Right lobe of liver (tissue), 6 donors: ENCODE measurements at regions not wholly inside any gene's neighbourhood (a gene's known extent, or its start where the extent isn't known, plus 50 kb on each side); places are given as distances from the start of the nearest gene placed in this dataset.
A peak's percentile ranks its signal among the peaks of the same experiment; 100 is the strongest.

Source experiments
- ATAC-seq, 4 donors: fragments of 200-7000 bp; cut with Tn5 transposase; one replicate each; pipeline ENCODE4 v1.9.1; 2020; ENCODE audit warnings: mild to moderate bottlenecking in 4 of 4, moderate library complexity in 4 of 4
- DNase-seq, 3 donors: peaks; one replicate each; pipeline ENCODE4 v3.0.0-alpha.2; 2020
- H3K27ac ChIP-seq, 3 donors: fragments of 200-600 bp; one replicate each; pipeline ENCODE4 v1.8.0; 2022
- H3K27me3 ChIP-seq, 2 donors: fragments of 200-600 bp; one replicate each; pipeline ENCODE4 v1.8.0; 2022
- H3K36me3 ChIP-seq, 4 donors: fragments of 200-600 bp; sonication (generic) in 1 of 4; one replicate each; pipeline versions ENCODE4 v1.5.1 to v1.8.0; 2017 to 2022; ENCODE audit warnings: control low read depth in 1 of 4
- H3K4me1 ChIP-seq, 4 donors: fragments of 200-600 bp; sonication (generic) in 1 of 4; one replicate each; pipeline versions ENCODE4 v1.5.1 to v1.8.0; 2017 to 2022; ENCODE audit warnings: control low read depth in 1 of 4
- H3K4me3 ChIP-seq, 3 donors: fragments of 200-600 bp; one replicate each; pipeline ENCODE4 v1.8.0; 2022
- H3K9me3 ChIP-seq, 4 donors: fragments of 200-600 bp; sonication (generic) in 1 of 4; one replicate each; pipeline versions ENCODE4 v1.5.1 to v1.8.0; 2017 to 2022; ENCODE audit warnings: control low read depth in 1 of 4
- CTCF ChIP-seq, 4 donors: fragments of 200-600 bp in 3 of 4; fragments of 450-650 bp in 1 of 4; IDR thresholded peaks; one replicate each; pipeline versions ENCODE4 v1.5.1 to v1.8.0; 2016 to 2022; ENCODE audit warnings: antibody characterized with exemption in 4 of 4, mild to moderate bottlenecking in 2 of 4
- POLR2A ChIP-seq: fragments of 450-650 bp; IDR thresholded peaks from one replicate; pipeline ENCODE4 v1.6.1; 2017; ENCODE audit warnings: antibody characterized with exemption, mild to moderate bottlenecking
- WGBS: methylation state at CpG from one replicate; pipeline ENCODE4 v1.1.6; 2018; ENCODE audit warnings: low coverage, low lambda C conversion rate; ENCODE audit not compliant: insufficient coverage; ENCODE audit errors: missing lambda C conversion rate; 5-methylcytosine and 5-hydroxymethylcytosine counted together
- intact Hi-C, 2 donors: fragments of 100-400 bp; cut with DNase I; formaldehyde crosslinking; loops; one replicate each; pipeline versions ENCODE4 v1.11.2 to v1.14.1; 2022
- donor health status: DM: no; HTN: yes; CAD: no.
- donor health status: DM: no; HTN: no; CAD: no.
- donor health status: DM: no; HTN: no; CAD: no.
- donor health status: DM: no; HTN: yes; CAD: no.
- donor health status: DM: no; HTN: yes; CAD: no.

DNA sequence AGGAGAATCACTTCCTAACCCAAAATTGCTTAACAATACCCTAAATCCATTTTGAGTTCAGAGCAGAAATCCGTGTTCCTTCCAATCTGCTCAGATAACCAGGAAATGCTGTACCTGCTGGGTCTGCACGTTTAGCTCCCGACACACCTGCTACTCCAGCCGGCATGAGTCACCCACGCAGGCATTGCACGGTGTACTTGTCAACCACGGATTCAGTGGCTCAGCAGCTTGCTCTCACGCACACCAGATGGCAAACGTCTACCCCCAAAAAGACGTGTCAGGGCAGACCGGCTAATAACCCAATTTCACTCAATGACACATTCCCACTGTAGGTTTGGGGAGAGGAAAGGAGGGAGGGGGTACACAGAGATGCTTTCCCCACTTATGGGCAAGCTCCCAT is 468.1 kb downstream of the SOX9 start:
- intact Hi-C loops, result no loop called here
- WGBS, result 53% methylated on average over 5 of the region's 11 CpGs
- Histone ChIP-seq H3K36me3 (no peaks in the 10 kb centered on the region), H3K9me3 (no peaks in the 10 kb centered on the region), H3K4me1 (peaks cover 0 to 12% (median 6%) of the 10 kb centered on the region in 4 donors), H3K4me3 (no peak overlapping the region), H3K27me3 (peaks cover 0 to 17% of the 10 kb centered on the region in 2 donors), H3K27ac (no peak overlapping the region)
- ATAC-seq (peak in 1 of 4 donors; percentile 16), DNase-seq (no peak)
- TF ChIP-seq CTCF (IDR thresholded peaks at IDR 0.05), result no peak
- TF ChIP-seq POLR2A, result no peak

DNA sequence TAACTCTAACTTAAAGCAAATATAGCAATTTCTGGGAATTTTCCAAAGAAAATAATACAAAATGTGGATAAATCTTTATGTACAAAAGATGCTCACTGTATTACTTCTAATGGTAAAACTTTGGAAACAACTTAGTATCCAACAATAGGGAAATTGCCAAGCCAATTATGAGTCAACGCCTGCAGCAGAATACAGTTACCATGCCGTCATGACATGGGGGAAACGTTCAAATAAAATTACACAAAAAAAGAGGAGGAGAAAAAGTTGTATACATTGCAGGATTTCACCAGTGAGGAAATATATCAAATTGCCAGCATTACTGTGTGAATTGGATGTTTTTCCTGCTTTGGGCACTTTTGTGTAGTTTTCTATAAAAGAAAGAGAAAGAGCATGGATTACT is 469.6 kb downstream of the SOX9 start:
- intact Hi-C loops, result no loop called here
- DNase-seq, result no peak
- Histone ChIP-seq H3K27ac (no peak overlapping the region), H3K4me1 (peaks cover 0 to 12% (median 6%) of the 10 kb centered on the region in 4 donors), H3K36me3 (no peaks in the 10 kb centered on the region), H3K27me3 (peaks cover 0 to 17% of the 10 kb centered on the region in 2 donors), H3K9me3 (no peaks in the 10 kb centered on the region), H3K4me3 (no peak overlapping the region)
- TF ChIP-seq POLR2A (no peak), CTCF (IDR thresholded peaks at IDR 0.05) (no peak)
- 24% methylated on average over 3 of the region's 3 CpGs for WGBS
- no peak for ATAC-seq

- WGBS, result 41% methylated on average over 5 of the region's 9 CpGs
- intact Hi-C loops, result no loop called here
- no peaks in the 10 kb centered on the region for H3K36me3 ChIP-seq
- no peak overlapping the region for H3K27ac ChIP-seq
- TF ChIP-seq POLR2A, result no peak
- no peak for TF ChIP-seq CTCF (IDR thresholded peaks at IDR 0.05)
- no peak overlapping the region for H3K4me3 ChIP-seq
- no peak for ATAC-seq
- H3K4me1 ChIP-seq, result peaks cover 0 to 12% (median 6%) of the 10 kb centered on the region in 4 donors
- DNase-seq, result no peak
- H3K9me3 ChIP-seq, result no peaks in the 10 kb centered on the region
- H3K27me3 ChIP-seq, result peaks cover 0 to 17% of the 10 kb centered on the region in 2 donors
Measured at GRCh38 chr17:72590882-72591281, 470.1 kb downstream of the SOX9 start.

DNA sequence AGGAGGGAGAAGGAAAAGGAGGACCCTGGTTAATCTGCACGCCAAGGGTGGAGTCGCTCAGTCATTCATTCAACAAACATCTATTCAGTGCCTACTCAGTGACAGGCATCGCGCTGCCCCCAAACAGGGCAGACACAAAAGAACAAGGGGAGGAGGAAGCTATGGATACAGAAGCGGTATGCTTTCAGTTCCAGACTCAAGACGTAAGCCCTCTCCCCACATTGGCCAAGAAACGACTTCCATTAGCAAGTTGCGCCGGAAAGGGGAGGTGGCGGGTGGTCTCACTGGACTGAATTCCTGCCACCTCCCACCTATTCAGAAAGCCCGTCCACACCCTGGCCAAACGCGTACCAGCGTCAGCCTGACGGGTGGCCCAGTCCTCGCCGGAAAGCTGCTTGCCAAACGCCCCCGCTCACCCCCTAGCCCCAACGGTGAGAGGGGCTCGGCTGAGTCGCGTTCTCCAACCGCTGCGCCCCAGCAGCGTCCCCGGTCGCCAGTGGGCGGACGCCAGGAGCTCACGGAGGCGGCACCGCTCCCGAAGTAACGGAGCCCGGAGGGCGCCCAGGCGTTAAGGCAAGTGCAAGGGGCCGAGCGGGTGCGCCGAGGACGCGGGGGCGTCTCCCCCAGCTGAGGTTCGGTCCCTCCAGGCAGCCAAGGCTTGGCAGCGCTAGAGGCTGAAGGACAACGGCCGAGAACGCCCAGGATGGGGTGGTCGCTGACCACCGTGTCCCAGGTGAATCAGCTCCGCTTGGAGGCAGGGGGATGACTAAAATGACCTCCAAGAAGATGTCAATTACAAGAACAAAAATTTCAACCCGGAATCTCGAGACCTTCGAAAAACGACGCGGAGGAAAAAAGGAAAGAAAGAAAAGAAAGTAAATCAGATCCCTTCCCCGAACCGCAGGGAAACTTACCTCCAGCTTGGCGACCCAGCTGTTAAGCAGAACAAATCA is 470.7 kb downstream of the SOX9 start:
- H3K27ac ChIP-seq, result no peak overlapping the region
- WGBS, result 3% methylated on average over 25 of the region's 62 CpGs
- no peaks in the 10 kb centered on the region for H3K36me3 ChIP-seq
- intact Hi-C loops, result no loop called here
- ATAC-seq (no peak), DNase-seq (no peak)
- H3K4me1 ChIP-seq, result peaks cover 0 to 12% (median 6%) of the 10 kb centered on the region in 4 donors
- peaks cover 0 to 17% of the 10 kb centered on the region in 2 donors for H3K27me3 ChIP-seq
- H3K4me3 ChIP-seq, result peak overlapping the region; percentile 18 to 46 (median 33)
- TF ChIP-seq CTCF (IDR thresholded peaks at IDR 0.05), result no peak
- no peak for TF ChIP-seq POLR2A
- H3K9me3 ChIP-seq, result no peaks in the 10 kb centered on the region
